Activated CD8-positive, alpha-beta T cell treated with anti-CD3 and anti-CD28 coated beads, Interleukin-2, amount 10 ng/mL, durations not matched to agents 7 days and 5 days (primary cell): ENCODE measurements at regions not wholly inside any gene's neighbourhood (a gene's known extent, or its start where the extent isn't known, plus 50 kb on each side); places are given as distances from the start of the nearest gene placed in this dataset.

Source experiments
- ATAC-seq: fragments of 150-1000 bp; cut with Tn5 transposase; one replicate; pipeline ENCODE4 v1.10.0; 2021; ENCODE audit warnings: moderate library complexity
- CTCF ChIA-PET: fragments of 350-600 bp; sonication (Branson Sonifier 250); formaldehyde crosslinking; loops from one replicate; lab custom pipeline; 2021; ENCODE audit warnings: antibody characterized with exemption; lab: Charles Lee
- POLR2A ChIA-PET: fragments of 350-600 bp; sonication (Branson Sonifier 250); formaldehyde crosslinking; loops from one replicate; lab custom pipeline; 2021; ENCODE audit warnings: antibody characterized with exemption; lab: Charles Lee
- DNase-seq: peaks from one replicate; pipeline ENCODE4 v3.0.0-alpha.2; 2020
- H3K27ac Mint-ChIP-seq: one replicate; pipeline ENCODE4 v1.8.0; 2021; ENCODE audit warnings: mild to moderate bottlenecking, mixed read lengths
- H3K27me3 Mint-ChIP-seq: one replicate; pipeline ENCODE4 v1.8.0; 2021; ENCODE audit warnings: low read depth, mixed read lengths
- H3K36me3 Mint-ChIP-seq: one replicate; pipeline ENCODE4 v1.8.0; 2021; ENCODE audit warnings: low read depth, mixed read lengths
- H3K4me1 Mint-ChIP-seq: one replicate; pipeline ENCODE4 v1.8.0; 2021; ENCODE audit warnings: low read depth, mixed read lengths
- H3K4me3 Mint-ChIP-seq: one replicate; pipeline ENCODE4 v1.8.0; 2021; ENCODE audit warnings: mild to moderate bottlenecking, mixed read lengths
- H3K9me3 Mint-ChIP-seq: one replicate; pipeline ENCODE4 v1.8.0; 2022; ENCODE audit warnings: mixed read lengths; ENCODE audit not compliant: insufficient read depth

DNA sequence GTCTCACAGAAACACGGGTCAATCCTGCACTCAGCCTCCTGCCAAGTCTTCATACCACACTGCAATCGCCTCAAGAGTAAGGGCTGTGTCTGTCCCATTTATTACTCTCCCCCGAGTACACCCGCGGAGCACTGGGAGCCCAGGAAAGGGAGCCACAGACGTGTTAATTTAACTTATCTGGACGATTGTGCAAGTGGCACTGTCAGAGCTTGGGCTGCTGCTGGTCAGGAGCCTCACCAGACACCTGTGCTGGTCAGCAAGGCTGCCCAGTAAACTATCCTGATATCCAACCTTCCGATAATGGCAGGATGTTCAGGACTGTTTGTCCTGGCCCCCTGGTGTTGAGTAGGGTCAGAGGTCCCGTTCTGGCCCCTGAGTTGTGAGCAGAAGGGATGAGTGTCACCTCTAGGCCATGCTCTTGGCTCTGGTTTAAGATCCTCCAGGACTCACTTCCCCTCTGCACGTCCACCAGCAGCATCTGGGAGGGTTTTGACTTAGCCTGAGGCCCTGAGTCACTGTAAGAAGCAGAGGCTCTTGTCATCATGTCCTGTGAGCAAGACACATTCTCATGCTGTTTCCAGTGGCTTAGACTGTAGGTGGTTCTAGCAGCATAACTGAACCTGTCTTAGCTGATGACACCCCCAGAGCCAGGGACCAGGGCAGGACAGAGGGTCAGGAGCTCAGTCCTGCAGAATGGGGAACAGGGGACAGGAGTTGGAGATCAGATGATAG, 82.5 kb upstream of the ARL4C start:
- no peak overlapping the region for H3K27ac Mint-ChIP-seq

DNA sequence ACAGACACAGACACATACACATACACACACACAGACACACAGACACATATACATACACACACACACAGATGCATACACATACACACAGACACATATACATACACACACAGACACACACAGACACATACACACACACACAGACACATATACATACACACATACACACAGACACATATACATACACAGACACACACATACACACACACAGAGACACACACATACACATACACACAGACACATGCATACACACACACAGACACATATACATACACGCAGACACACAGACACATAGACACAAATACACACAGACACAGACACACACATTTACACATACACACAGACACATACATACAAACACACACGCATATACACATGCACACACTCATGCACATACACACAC, 81.5 kb upstream of the ARL4C start:
- H3K4me1 Mint-ChIP-seq = no peaks in the 10 kb centered on the region
- ChIA-PET CTCF (no interaction called here), POLR2A (no interaction called here)
- no peak overlapping the region for H3K4me3 Mint-ChIP-seq
- no peaks in the 10 kb centered on the region for H3K9me3 Mint-ChIP-seq
- no peaks in the 10 kb centered on the region for H3K36me3 Mint-ChIP-seq
- no peak for DNase-seq
- ATAC-seq = no peak
- peaks cover 7% of the 10 kb centered on the region for H3K27me3 Mint-ChIP-seq
- no peak overlapping the region for H3K27ac Mint-ChIP-seq

More for the DNA sequence above, 82.5 kb upstream of the ARL4C start:
- ChIA-PET POLR2A (no interaction called here), CTCF (no interaction called here)
- no peaks in the 10 kb centered on the region for H3K36me3 Mint-ChIP-seq
- H3K4me1 Mint-ChIP-seq = no peaks in the 10 kb centered on the region
- DNase-seq (no peak), ATAC-seq (no peak)
- H3K4me3 Mint-ChIP-seq = no peak overlapping the region
- no peaks in the 10 kb centered on the region for H3K9me3 Mint-ChIP-seq
- peaks cover 7% of the 10 kb centered on the region for H3K27me3 Mint-ChIP-seq

DNA sequence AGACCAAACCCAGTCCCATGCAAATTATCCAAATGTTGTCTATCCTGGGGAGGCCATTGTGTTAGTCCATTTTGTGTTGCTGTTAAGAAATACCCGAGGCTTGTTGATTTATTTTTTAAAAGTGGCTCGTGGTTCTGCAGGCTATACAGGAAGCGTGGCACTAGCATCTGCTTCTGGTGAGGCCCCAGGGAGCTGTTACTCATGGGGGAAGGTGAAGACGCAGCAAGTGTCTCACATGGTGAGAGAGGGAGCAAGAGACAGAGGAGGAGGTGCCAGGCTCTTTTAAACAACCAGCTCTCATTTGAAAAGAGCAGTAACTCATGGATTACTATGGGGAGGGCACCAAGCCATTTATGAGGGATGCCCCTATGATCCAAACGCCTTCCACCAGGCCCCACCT, 80.3 kb upstream of the ARL4C start:
- H3K4me3 Mint-ChIP-seq = no peak overlapping the region
- CTCF ChIA-PET = interaction anchor here (1.0 to 1.8 kb wide), 2 partner anchors 32 to 540 kb away, joined by 4 to 5 read pairs; no protein-coding TSS in a partner anchor
- H3K27me3 Mint-ChIP-seq = peaks cover 8% of the 10 kb centered on the region
- POLR2A ChIA-PET = no interaction called here
- no peaks in the 10 kb centered on the region for H3K36me3 Mint-ChIP-seq
- H3K9me3 Mint-ChIP-seq = no peaks in the 10 kb centered on the region
- ATAC-seq (no peak), DNase-seq (no peak)
- H3K27ac Mint-ChIP-seq = no peak overlapping the region
- no peaks in the 10 kb centered on the region for H3K4me1 Mint-ChIP-seq

DNA sequence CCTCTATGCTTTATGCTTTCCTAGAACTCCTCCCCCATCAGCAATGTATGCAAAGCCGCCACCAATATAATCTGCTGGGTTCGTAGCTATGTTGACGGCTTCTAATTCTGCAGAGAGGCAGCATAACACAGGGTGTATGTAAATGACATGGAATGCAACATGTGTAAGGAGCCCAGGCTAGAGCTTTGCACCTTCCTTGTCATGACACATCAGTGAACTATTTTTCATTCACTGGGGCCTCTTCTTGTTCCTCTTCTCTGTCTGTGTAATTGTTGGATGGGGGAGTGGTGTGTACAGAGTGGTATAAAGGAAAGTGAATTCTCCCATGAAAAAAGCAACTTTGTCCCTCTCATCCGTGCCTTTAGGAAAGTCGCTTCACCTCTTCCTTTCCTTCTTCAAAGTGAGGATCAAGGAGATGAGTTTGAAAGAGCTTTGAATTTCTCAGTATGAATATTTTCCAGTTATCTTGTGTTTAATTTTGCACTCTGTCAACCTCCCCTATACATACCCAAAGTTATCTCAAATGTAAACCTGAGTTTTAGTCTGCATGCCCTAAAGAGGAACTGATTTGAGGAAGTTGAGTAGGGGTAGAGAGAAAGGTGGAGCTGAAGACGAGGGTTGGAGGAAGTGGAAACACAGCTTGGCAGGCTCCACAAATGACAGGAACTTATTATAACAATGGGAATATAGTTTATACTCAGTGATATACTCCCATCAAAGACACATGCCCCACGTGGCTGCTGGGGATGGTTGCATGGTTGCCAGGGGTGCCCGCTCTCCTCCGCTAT, 74.9 kb upstream of the ARL4C start:
- Mint-ChIP-seq H3K27ac (no peak overlapping the region), H3K9me3 (no peaks in the 10 kb centered on the region), H3K27me3 (peaks cover 13% of the 10 kb centered on the region), H3K36me3 (no peaks in the 10 kb centered on the region), H3K4me1 (no peaks in the 10 kb centered on the region), H3K4me3 (no peak overlapping the region)
- ATAC-seq (no peak), DNase-seq (no peak)
- ChIA-PET POLR2A (no interaction called here), CTCF (interaction anchor here (1.7 kb wide), 1 partner anchor 27 kb away, joined by 6 read pairs; no protein-coding TSS in a partner anchor)

DNA sequence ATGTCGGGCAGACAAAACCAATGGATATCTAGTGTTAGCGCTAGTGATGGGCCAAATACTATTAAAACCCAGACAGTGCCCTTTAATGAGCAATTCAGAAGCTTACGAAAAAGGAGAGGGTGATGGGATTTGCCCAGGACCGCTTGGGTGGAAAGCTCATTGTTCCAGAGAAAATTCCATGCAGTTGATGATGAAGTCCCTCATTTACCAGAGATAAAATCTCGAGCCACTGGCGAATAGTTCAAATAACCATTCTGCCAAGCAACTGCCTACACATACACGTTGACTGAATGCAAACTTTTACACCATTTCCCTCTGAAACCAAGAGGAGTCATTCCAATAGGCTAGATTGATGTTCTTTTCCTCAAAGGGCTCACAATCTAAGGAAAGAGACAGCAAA, 73.6 kb upstream of the ARL4C start:
- ChIA-PET POLR2A (no interaction called here), CTCF (no interaction called here)
- peaks cover 12% of the 10 kb centered on the region for H3K27me3 Mint-ChIP-seq
- no peaks in the 10 kb centered on the region for H3K9me3 Mint-ChIP-seq
- H3K4me3 Mint-ChIP-seq = no peak overlapping the region
- H3K27ac Mint-ChIP-seq = no peak overlapping the region
- no peaks in the 10 kb centered on the region for H3K4me1 Mint-ChIP-seq
- no peaks in the 10 kb centered on the region for H3K36me3 Mint-ChIP-seq
- ATAC-seq (no peak), DNase-seq (no peak)

DNA sequence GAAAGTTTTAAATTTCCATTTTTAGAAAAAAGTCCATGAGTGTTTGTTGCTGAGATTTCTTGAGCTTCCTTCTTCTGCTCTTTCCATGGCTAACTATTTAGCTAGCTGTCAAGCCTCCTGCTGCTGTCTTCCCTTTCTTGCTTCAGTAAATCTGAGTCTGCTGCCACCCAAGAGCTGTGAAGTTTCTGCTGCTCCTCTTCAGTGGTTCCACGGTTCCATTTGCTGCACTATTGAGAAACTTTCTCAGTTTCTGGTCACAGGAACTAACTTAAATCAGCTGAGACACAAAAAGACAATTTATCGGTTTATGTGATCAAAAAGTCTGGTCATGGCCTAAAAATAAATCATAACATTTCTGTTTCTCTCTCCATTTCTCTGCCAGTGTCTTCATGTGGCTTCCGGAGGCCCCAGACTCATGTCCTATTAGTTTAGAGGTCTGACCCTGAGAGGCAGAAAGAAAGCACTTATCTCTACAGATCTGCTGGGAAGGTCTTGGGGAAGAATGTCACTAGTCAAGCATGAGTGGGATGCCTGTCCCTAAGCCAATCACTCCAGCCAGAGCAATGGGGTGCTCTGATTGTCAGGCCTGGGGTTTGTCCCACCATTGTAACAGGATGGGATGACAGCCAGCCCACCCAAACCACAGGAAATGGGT, 73.0 kb upstream of the ARL4C start:
- DNase-seq (no peak), ATAC-seq (no peak)
- peaks cover 12% of the 10 kb centered on the region for H3K27me3 Mint-ChIP-seq
- POLR2A ChIA-PET = no interaction called here
- no peaks in the 10 kb centered on the region for H3K4me1 Mint-ChIP-seq
- H3K27ac Mint-ChIP-seq = no peak overlapping the region
- CTCF ChIA-PET = no interaction called here
- no peak overlapping the region for H3K4me3 Mint-ChIP-seq
- no peaks in the 10 kb centered on the region for H3K36me3 Mint-ChIP-seq
- H3K9me3 Mint-ChIP-seq = no peaks in the 10 kb centered on the region

DNA sequence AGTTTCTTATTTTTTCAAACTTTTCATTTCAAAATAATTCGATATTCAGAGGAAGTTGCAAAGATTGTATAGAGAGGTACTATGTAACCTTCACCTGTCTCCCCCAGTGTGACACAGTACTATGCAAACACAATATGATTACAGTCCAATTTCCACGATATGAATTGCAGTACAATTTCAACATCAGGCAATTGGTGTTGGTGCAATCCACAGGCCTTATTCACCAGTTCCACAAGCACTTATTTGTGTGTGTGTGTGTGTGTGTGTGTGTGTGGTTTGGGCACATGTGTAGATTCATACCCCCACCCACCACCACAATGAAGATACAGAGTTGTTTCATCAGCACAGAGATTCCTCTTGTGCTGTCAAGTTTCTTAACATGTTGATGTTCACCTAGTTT, 69.7 kb upstream of the ARL4C start:
- POLR2A ChIA-PET = no interaction called here
- Mint-ChIP-seq H3K27me3 (peaks cover 7% of the 10 kb centered on the region), H3K36me3 (no peaks in the 10 kb centered on the region), H3K27ac (no peak overlapping the region), H3K9me3 (no peaks in the 10 kb centered on the region), H3K4me3 (no peak overlapping the region), H3K4me1 (no peaks in the 10 kb centered on the region)
- CTCF ChIA-PET = no interaction called here
- DNase-seq (no peak), ATAC-seq (no peak)

DNA sequence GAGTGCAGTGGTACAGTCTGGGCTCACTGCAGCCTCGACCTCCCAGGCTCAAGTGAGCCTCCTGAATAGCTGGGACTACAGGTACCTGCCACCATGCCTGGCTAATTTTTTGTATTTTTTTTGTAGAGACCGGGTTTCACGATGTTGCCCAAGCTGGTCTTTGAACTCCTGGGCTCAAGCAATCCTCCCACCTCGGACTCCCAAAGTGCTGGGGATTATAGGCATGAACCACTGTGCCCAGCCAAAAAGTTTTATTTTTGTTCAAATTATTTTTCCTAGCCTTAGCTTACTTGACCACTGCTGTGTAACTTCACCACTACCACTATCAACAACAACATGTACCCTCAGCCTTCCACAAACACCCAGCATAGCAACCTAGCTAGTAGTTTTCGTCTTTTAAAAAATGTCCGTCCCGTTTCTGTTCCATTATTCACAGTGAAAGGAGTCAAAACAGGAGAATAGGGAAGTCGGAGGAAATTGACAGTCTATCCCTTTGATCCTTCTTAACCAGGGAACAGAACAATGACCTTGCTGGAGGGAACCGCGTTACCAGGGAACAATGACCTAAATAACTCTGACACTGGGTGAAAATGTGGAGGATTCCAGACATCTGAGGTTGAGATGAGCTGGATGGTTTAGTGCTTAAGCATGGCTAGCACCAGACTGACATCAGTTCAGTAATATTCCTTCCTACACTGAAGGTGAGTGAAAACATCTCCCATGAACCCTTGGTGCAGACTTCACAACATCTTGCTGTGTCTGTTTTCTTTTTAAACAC, 69.2 kb upstream of the ARL4C start:
- Mint-ChIP-seq H3K4me3 (no peak overlapping the region), H3K27ac (no peak overlapping the region), H3K27me3 (peaks cover 4% of the 10 kb centered on the region), H3K9me3 (no peaks in the 10 kb centered on the region), H3K4me1 (no peaks in the 10 kb centered on the region), H3K36me3 (no peaks in the 10 kb centered on the region)
- ATAC-seq (no peak), DNase-seq (no peak)
- POLR2A ChIA-PET = no interaction called here
- CTCF ChIA-PET = no interaction called here

DNA sequence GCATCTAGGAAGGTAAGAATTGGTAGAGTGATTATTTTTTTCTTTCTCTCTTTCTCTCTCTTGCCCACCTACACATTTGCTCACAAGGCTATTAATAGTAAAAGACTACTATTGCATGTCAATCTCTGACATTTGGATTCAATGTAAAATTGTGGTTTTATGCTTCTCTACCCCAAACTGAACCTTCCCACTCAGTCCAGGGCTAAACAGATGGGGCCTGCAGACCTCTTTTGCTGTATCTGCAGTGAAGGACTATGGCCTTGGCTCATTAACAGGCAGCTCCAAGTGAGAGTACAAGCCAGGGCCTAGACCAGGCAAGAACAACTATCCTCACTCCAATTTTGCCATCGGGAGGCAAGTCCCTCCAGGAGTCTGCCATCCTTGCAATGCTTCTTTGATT, 68.3 kb upstream of the ARL4C start:
- no peak for ATAC-seq
- H3K4me1 Mint-ChIP-seq = no peaks in the 10 kb centered on the region
- H3K9me3 Mint-ChIP-seq = no peaks in the 10 kb centered on the region

DNA sequence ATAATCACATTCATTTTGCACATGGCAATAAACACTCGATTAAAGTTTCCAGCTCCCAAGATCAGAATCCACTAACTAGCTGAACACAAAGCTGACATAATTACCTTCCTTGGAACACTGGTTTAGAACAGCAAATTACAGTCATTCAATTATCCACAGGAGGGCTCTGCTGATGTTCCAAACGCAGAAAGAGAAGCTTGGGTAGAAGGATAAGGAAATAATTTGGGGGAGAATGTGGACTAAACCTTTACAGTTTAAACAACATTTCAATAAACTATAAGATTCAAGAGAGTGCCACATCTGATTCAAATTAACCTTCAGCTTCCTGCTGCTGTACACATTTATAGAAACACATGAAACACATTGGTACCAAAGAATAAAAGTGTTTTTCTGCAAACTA, 67.8 kb upstream of the ARL4C start:
- ATAC-seq (no peak), DNase-seq (no peak)
- H3K9me3 Mint-ChIP-seq = no peaks in the 10 kb centered on the region
- ChIA-PET POLR2A (interaction anchor here (0.6 kb wide), 1 partner anchor 28 kb away, joined by 3 read pairs; no protein-coding TSS in a partner anchor), CTCF (interaction anchor here (0.8 kb wide), 1 partner anchor 20 kb away, joined by 3 read pairs; no protein-coding TSS in a partner anchor)
- H3K27ac Mint-ChIP-seq = no peak overlapping the region
- no peaks in the 10 kb centered on the region for H3K36me3 Mint-ChIP-seq
- H3K4me3 Mint-ChIP-seq = no peak overlapping the region
- no peaks in the 10 kb centered on the region for H3K4me1 Mint-ChIP-seq
- peaks cover 2% of the 10 kb centered on the region for H3K27me3 Mint-ChIP-seq

More for the DNA sequence above, 68.3 kb upstream of the ARL4C start:
- no peak for DNase-seq
- no peaks in the 10 kb centered on the region for H3K36me3 Mint-ChIP-seq
- H3K4me3 Mint-ChIP-seq = no peak overlapping the region
- no peak overlapping the region for H3K27ac Mint-ChIP-seq
- ChIA-PET CTCF (interaction anchor here (0.8 kb wide), 1 partner anchor 20 kb away, joined by 3 read pairs; no protein-coding TSS in a partner anchor), POLR2A (no interaction called here)
- H3K27me3 Mint-ChIP-seq = peaks cover 3% of the 10 kb centered on the region

DNA sequence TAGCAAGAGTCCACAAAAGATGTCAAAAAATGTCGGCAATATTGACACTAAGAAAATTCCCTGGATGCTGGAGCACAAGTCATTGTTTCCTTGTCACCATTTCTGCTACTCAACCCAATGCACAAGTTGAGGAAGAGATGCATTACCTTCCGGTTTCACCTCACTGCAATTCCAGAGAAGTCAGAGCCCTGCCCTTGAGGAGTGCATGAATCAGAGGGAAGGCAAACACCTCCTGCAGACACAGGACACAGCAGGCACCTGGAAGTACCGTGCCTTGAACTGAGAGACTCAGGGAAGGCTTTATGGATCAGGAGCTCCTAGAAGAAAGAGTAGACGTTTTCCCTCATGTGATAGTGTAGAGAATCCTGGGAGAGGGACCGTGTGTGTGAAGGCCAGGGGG, 62.7 kb upstream of the ARL4C start:
- CTCF ChIA-PET = no interaction called here
- Mint-ChIP-seq H3K9me3 (no peaks in the 10 kb centered on the region), H3K4me3 (no peak overlapping the region), H3K27ac (no peak overlapping the region), H3K4me1 (peaks cover 12% of the 10 kb centered on the region), H3K36me3 (no peaks in the 10 kb centered on the region), H3K27me3 (peaks cover 8% of the 10 kb centered on the region)
- DNase-seq = no peak
- ATAC-seq = no peak
- POLR2A ChIA-PET = no interaction called here
